Psoas muscle (tissue), 7 donors: ENCODE measurements at regions not wholly inside any gene's neighbourhood (a gene's known extent, or its start where the extent isn't known, plus 50 kb on each side); places are given as distances from the start of the nearest gene placed in this dataset.
A peak's percentile ranks its signal among the peaks of the same experiment; 100 is the strongest.

ENCODE experiments used
- ATAC-seq, 4 donors: fragments of 200-7000 bp; cut with Tn5 transposase; one replicate each; pipeline ENCODE4 v1.9.1; 2020; ENCODE audit warnings: moderate library complexity in 3 of 4, mild to moderate bottlenecking in 2 of 4
- DNase-seq, 2 donors: peaks; one replicate each; pipeline ENCODE4 v3.0.0-alpha.2; 2020
- H3K27ac ChIP-seq: fragments of 200-600 bp; one replicate; pipeline ENCODE4 v1.8.0; 2022
- H3K27me3 ChIP-seq, 3 donors: fragments of 200-600 bp in 1 of 3; one replicate each; pipeline versions ENCODE4 v1.6.1 to v1.8.0; 2013 to 2022; ENCODE audit warnings: low read length in 2 of 3, mild to moderate bottlenecking in 2 of 3, moderate library complexity in 1 of 3; ENCODE audit not compliant: insufficient read depth in 3 of 3
- H3K36me3 ChIP-seq, 2 donors: fragments of 200-600 bp in 1 of 2; one replicate each; pipeline versions ENCODE4 v1.6.1 to v1.8.0; 2013 to 2022; ENCODE audit warnings: low read depth in 1 of 2, mild to moderate bottlenecking in 1 of 2, moderate library complexity in 1 of 2; ENCODE audit not compliant: insufficient read depth in 1 of 2
- H3K4me1 ChIP-seq: fragments of 200-600 bp; one replicate; pipeline ENCODE4 v1.8.0; 2022
- H3K4me3 ChIP-seq: fragments of 200-600 bp; one replicate; pipeline ENCODE4 v1.8.0; 2022; ENCODE audit warnings: mild to moderate bottlenecking
- H3K9me3 ChIP-seq: fragments of 200-600 bp; one replicate; pipeline ENCODE4 v1.8.0; 2022
- WGBS, 3 donors: extraction: QIAGEN DNeasy Blood & Tissue Kit; methylation state at CpG; one replicate each; pipeline versions ENCODE4 v1.1.6 to v1.1.7; 2013; 5-methylcytosine and 5-hydroxymethylcytosine counted together
- intact Hi-C, 2 donors: fragments of 100-400 bp; cut with DNase I; formaldehyde crosslinking; loops; one replicate each; pipeline versions ENCODE4 v1.11.0 to v1.14.2; 2022
- TF ChIP-seq, protein P1 (sequence below): fragments of 200-600 bp; IDR thresholded peaks from one replicate; pipeline ENCODE4 v1.8.0; 2022; ENCODE audit warnings: antibody characterized with exemption
- donor health status: healthy with polysubstance abuse.
- donor health status: DM: no; HTN: no; CAD: no; lungs with moderate emphysema.
- donor health status: Bipolar disorder and iron deficiency.
- donor health status: healthy.
- donor health status: DM: yes; HTN: yes; CAD: no.
- donor health status: DM: no; HTN: no; CAD: no.
- donor health status: DM: yes; HTN: yes; CAD: no.

DNA sequence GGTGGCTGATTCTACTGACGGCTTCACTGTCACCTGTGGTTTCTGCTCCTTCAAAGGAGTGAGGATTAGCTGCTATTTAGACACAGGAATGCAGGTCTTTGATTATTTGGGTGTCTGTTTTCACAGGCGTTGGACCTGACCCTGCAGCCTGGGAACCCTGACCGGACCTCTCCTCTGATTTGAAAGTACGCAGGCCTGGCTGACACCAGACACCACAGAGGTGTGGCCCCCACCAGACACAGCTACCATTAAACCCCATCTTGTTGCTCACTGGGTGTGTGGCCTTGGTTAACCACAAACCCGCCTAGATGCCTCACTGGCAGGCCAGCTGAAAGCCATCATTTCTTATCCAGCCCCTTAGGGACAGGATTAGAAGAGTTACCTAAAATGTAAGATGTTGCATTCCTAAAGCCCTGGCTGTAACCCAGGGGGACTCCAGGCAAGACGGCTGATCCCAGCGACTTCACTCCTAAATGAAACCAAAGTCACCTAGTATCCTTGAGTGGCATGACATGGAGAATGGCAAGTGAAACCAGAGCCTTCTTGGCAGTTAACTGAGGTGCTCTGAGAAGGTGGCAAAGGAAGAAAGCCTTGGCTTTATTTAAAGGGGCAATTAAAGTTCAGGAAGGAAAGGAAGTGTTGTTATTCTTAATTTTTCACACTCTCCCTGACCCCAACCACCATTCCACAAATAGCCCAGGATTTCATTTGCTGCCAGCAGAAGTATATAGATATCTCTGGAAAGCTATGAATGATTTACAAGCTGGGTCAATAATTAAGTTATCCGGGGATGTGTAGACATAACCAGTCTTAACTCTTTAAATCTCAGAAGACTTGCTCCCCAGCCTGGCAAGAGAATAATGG, 169.9 kb downstream of the QRSL1 start:
- H3K9me3 ChIP-seq, result peaks cover 5% of the 10 kb centered on the region
- H3K4me3 ChIP-seq, result no peak overlapping the region
- DNase-seq, result no peak
- H3K27me3 ChIP-seq, result no peaks in the 10 kb centered on the region
- peak; percentile 54 to 94 (median 86) for ATAC-seq
- TF ChIP-seq, protein P1, sequence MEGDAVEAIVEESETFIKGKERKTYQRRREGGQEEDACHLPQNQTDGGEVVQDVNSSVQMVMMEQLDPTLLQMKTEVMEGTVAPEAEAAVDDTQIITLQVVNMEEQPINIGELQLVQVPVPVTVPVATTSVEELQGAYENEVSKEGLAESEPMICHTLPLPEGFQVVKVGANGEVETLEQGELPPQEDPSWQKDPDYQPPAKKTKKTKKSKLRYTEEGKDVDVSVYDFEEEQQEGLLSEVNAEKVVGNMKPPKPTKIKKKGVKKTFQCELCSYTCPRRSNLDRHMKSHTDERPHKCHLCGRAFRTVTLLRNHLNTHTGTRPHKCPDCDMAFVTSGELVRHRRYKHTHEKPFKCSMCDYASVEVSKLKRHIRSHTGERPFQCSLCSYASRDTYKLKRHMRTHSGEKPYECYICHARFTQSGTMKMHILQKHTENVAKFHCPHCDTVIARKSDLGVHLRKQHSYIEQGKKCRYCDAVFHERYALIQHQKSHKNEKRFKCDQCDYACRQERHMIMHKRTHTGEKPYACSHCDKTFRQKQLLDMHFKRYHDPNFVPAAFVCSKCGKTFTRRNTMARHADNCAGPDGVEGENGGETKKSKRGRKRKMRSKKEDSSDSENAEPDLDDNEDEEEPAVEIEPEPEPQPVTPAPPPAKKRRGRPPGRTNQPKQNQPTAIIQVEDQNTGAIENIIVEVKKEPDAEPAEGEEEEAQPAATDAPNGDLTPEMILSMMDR, result no peak
- intact Hi-C loops, result no loop called here
- WGBS, 3 donors, result 18 to 28% (median 19%) methylated on average over 8 of the region's 8 CpGs
- H3K36me3 ChIP-seq, result no peaks in the 10 kb centered on the region
- H3K27ac ChIP-seq, result peak overlapping the region; percentile 70
- H3K4me1 ChIP-seq, result peaks cover 29% of the 10 kb centered on the region

DNA sequence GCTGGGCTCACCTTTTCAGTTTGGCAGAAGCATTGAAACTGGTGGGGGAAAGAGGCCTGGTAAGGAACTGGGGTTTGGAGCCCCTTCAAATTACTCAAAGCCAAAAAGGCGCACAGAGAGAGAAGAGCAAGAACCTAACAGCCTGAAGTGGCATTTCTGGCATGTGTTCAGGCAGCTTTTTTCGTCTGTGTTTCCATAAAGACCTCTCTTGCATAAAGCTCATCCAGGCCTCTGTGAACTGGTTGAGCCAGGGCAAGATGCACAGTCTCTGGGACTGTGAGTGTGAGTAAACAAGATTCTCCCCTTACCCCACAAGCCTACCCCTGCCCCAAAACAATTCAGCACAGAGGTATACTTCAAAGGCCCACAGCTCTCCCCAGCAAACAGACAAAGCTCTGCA, 167.8 kb downstream of the QRSL1 start:
- Histone ChIP-seq H3K27ac (no peak overlapping the region), H3K27me3 (no peaks in the 10 kb centered on the region), H3K36me3 (no peaks in the 10 kb centered on the region), H3K4me3 (no peak overlapping the region), H3K4me1 (peaks cover 38% of the 10 kb centered on the region), H3K9me3 (peaks cover 5% of the 10 kb centered on the region)
- TF ChIP-seq, protein P1, result no peak
- intact Hi-C loops, result no loop called here
- DNase-seq (no peak), ATAC-seq (no peak)
- 50 to 80% (median 77%) methylated on average over 2 of the region's 2 CpGs for WGBS, 3 donors

DNA sequence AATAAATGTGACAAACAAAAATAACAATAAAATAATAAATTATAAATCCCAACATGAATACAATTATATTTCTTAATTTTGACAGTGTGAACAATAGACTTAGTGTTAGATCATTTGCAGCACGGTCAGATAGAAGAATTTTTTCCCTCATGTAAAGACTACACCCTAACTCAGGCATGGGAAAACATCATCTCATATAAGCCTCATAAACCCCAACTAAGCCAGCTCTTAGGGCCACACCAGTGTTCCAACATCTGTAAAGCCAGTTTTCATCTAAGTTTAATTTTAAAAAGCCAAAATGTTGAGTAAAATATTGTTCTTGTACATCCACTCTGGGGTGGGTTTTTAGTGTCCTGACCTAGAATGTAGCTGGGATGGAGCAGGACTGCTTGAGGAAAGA, 167.4 kb downstream of the QRSL1 start:
- Histone ChIP-seq H3K4me3 (no peak overlapping the region), H3K27me3 (no peaks in the 10 kb centered on the region), H3K27ac (no peak overlapping the region), H3K36me3 (no peaks in the 10 kb centered on the region), H3K9me3 (peaks cover 5% of the 10 kb centered on the region), H3K4me1 (peaks cover 38% of the 10 kb centered on the region)
- DNase-seq, result no peak
- TF ChIP-seq, protein P1, result no peak
- no peak for ATAC-seq
- intact Hi-C loops, result no loop called here
- 42 to 57% (median 47%) methylated on average over 1 of the region's 1 CpG for WGBS, 3 donors

DNA sequence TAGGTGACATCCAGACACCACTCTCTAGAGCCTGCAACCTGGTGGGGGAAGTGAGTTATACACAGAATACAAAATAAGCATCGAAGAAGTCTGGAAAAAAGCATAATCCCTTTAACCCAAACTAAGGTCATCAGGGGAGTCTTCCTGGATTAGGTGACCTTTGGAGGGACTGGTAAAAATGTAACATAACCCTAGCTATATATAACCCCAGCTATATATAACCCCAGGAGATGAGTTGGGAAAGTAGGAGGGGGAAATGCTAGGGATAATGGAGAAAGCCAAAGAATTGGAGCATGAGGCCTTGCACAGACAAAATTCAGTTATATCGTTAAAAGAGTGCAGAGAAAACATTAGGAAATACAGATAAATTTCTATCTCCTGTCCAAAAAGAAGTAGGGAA, 164.8 kb downstream of the QRSL1 start:
- Histone ChIP-seq H3K4me3 (no peak overlapping the region), H3K27me3 (no peaks in the 10 kb centered on the region), H3K4me1 (peaks cover 40% of the 10 kb centered on the region), H3K36me3 (no peaks in the 10 kb centered on the region), H3K9me3 (peaks cover 5% of the 10 kb centered on the region), H3K27ac (no peak overlapping the region)
- TF ChIP-seq, protein P1, result no peak
- ATAC-seq, result peak in 2 of 4 donors; percentile 51 to 53
- DNase-seq, result no peak
- intact Hi-C loops, result no loop called here
- 32 to 57% (median 32%) methylated on average over 2 of the region's 2 CpGs for WGBS, 3 donors
